ENCODE measurements at regions not wholly inside any gene's neighbourhood (a gene's known extent, or its start where the extent isn't known, plus 50 kb on each side); places are given as distances from the start of the nearest gene placed in this dataset.
"Not testable (repeated sequence)": the region's sequence is repeated elsewhere in the genome, so short reads cannot be mapped to it uniquely, and the experiment has no call there.

DNA sequence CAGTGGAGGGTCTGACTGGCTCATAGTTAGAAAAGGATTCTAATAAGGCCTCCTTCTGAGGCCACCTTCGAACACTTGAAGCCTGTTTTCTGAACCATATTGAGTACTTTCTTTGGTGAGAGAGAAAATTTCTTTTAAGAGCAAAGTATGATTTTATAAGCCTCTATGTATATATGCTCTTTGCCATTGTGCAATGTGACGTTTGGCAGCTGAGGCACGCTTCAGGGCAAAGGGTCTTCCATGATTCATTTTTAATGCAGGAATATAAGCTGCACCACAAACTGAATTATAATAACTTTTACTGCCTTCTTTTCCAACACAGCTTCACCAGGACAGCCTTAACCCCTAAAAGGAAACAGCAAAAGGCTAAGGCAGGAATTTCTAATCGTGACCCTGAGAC lies 154.4 kb downstream of the TTLL2 start:
- no peaks in the 10 kb centered on the region for H3K36me3 ChIP-seq
- no peak for ATAC-seq
- no peak for TF ChIP-seq CTCF (IDR thresholded peaks at IDR 0.05)
- no peak overlapping the region for H3K27ac ChIP-seq
- H3K9me3 ChIP-seq: no peaks in the 10 kb centered on the region
- H3K4me3 ChIP-seq: no peak overlapping the region
- peaks cover 6% of the 10 kb centered on the region for H3K4me1 ChIP-seq
- H3K27me3 ChIP-seq: no peaks in the 10 kb centered on the region
- no peak for DNase-seq
- intact Hi-C loops (cut with DNase I): no loop called here

DNA sequence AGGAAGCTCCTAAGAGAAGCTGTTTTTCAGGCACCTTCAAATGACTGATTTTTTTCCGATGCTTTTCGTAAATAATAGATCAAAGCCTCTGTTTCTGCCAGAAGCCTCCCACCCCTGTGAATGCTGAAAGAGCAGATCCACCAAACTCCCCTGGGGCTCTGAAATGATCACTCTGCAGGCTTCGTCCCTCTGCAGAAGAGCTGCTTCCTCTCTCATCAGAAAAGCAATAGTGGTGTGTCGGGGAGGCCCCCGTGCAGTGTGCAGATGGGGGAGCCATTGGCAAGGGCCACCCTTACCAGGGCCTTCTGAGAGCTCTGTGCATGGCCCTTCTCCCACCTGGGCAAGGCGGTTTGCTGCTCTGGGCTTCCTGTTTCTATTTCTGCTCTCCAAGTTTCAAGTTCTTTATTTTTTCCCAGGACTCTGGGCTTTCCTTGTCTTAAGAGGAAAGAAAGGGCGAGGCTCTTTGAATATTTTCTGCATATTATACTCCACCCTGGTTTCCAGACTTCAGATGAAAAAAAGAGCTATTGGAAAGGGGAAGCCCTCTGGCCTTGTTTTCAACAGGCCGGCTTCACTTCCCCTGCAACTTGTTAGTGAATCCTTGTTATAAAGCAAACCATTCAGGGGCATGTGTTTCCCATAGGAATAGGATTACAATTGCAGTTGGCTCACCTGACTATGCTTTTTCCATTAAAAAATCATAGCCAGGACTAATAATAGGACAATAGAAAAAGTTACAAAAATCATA lies 155.2 kb downstream of the TTLL2 start:
- Histone ChIP-seq H3K27me3 (no peaks in the 10 kb centered on the region), H3K36me3 (no peaks in the 10 kb centered on the region), H3K4me3 (no peak overlapping the region), H3K4me1 (peaks cover 6% of the 10 kb centered on the region), H3K27ac (peak overlapping the region; percentile 5), H3K9me3 (no peaks in the 10 kb centered on the region)
- DNase-seq (no peak), ATAC-seq (peak; percentile 78)
- intact Hi-C loops (cut with DNase I): no loop called here
- no peak for TF ChIP-seq CTCF (IDR thresholded peaks at IDR 0.05)

- H3K36me3 ChIP-seq: no peaks in the 10 kb centered on the region
- TF ChIP-seq CTCF (IDR thresholded peaks at IDR 0.05): no peak
- intact Hi-C loops (cut with DNase I): no loop called here
- no peak overlapping the region for H3K27ac ChIP-seq
- H3K4me3 ChIP-seq: no peak overlapping the region
- no peaks in the 10 kb centered on the region for H3K27me3 ChIP-seq
- H3K9me3 ChIP-seq: no peaks in the 10 kb centered on the region
- ATAC-seq (peak; percentile 11), DNase-seq (no peak)
- peaks cover 6% of the 10 kb centered on the region for H3K4me1 ChIP-seq
Observed at GRCh38 chr6:167481307-167481926, 156.5 kb downstream of the TTLL2 start.

DNA sequence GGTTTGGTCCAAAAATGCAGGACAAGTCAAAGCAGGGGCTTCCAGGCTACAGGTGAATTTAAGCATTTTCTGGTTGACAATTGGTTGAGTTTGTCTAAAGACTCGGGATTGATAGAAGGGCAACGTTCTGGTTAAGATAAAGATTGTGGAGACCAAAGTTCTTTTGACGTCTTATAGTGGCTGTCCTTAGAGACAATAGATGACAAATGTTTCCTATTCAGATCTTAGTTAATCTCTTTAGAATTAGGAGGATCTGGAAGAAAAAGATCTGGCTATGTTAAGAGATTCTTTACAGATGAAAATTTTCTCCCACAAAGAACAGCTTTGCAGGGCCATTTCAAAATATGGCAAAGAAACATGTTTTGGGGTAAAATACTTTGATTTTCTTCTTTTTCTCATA lies 157.9 kb downstream of the TTLL2 start:
- ATAC-seq; H3K36me3 ChIP-seq; H3K27ac ChIP-seq; H3K9me3 ChIP-seq; DNase-seq; H3K4me3 ChIP-seq; H3K27me3 ChIP-seq; H3K4me1 ChIP-seq; intact Hi-C loops (cut with DNase I): not testable (repeated sequence)

- Histone ChIP-seq H3K4me3 (no peak overlapping the region), H3K36me3 (no peaks in the 10 kb centered on the region), H3K27ac (no peak overlapping the region), H3K4me1 (no peaks in the 10 kb centered on the region), H3K27me3 (no peaks in the 10 kb centered on the region), H3K9me3 (no peaks in the 10 kb centered on the region)
- TF ChIP-seq CTCF (IDR thresholded peaks at IDR 0.05): peak; percentile 56
- DNase-seq (no peak), ATAC-seq (peak; percentile 75)
- intact Hi-C loops (cut with DNase I): no loop called here
Observed at GRCh38 chr6:167485186-167485978, 160.5 kb downstream of the TTLL2 start.

Data from upper lobe of right lung (tissue), 1 donor.